Neural progenitor cell (in vitro differentiated cells): ENCODE measurements at regions not wholly inside any gene's neighbourhood (a gene's known extent, or its start where the extent isn't known, plus 50 kb on each side); places are given as distances from the start of the nearest gene placed in this dataset.

Source experiments
- CTCF ChIP-seq: fragments of 200-600 bp; sonication (generic); IDR thresholded peaks from 2 replicates; pipeline ENCODE4 v1.5.1; 2017; ENCODE audit warnings: antibody characterized with exemption, mild to moderate bottlenecking
- EZH2 ChIP-seq: fragments of 200-600 bp; sonication (generic); IDR thresholded peaks from 2 replicates; pipeline ENCODE4 v1.6.1; 2017; ENCODE audit warnings: antibody characterized with exemption, mild to moderate bottlenecking, moderate library complexity
- EZH2phosphoT487 ChIP-seq: fragments of 200-600 bp; sonication (generic); IDR thresholded peaks from 2 replicates; pipeline ENCODE4 v1.6.1; 2017; ENCODE audit warnings: antibody characterized with exemption

GRCh38 chr2:236516708-236517107, 52.9 kb upstream of the ACKR3 start:
- TF ChIP-seq CTCF (no peak), EZH2 (no peak), EZH2phosphoT487 (no peak)
